ENCODE measurements at regions not wholly inside any gene's neighbourhood (a gene's known extent, or its start where the extent isn't known, plus 50 kb on each side); places are given as distances from the start of the nearest gene placed in this dataset.
"Not testable (repeated sequence)": the region's sequence is repeated elsewhere in the genome, so short reads cannot be mapped to it uniquely, and the experiment has no call there.

GRCh38 chr6:102928109-102928508, 1534.6 kb downstream of the GRIK2 start:
- no peak for DNase-seq (ENCODE audit: low spot score in 2 of 2, unreplicated experiment in 2 of 2)
- Mint-ChIP-seq H3K4me1 (peaks cover 2% of the 10 kb centered on the region), H3K27ac (no peak overlapping the region), H3K36me3 (no peaks in the 10 kb centered on the region), H3K27me3 (ENCODE audit: low read depth) (no peaks in the 10 kb centered on the region), H3K4me3 (no peak overlapping the region), H3K9me3 (no peaks in the 10 kb centered on the region)
- TF ChIP-seq CTCF (IDR thresholded peaks at IDR 0.05; ENCODE audit: unreplicated experiment) = no peak

DNA sequence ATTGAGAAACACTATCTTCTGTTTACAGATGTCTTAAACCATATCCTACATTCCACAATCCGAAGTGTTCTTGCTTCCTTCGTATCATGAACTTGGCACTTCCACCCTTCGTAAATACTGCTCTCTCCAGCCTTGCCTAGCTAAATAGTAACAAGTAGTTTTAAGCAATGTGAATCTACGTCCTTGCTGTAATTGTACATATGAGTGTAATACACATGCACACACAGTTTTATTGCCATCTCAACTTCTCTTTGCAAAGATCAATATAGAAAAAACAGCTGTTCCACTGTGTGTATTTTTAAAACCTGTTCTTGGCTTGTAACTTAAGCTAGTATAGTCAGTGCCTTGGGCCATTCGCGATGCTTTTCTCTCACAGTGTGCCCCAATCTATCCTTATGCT, 1524.7 kb downstream of the GRIK2 start:
- no peak for TF ChIP-seq CTCF (IDR thresholded peaks at IDR 0.05; ENCODE audit: unreplicated experiment)
- Mint-ChIP-seq H3K27me3 (ENCODE audit: low read depth) (peaks cover 18% of the 10 kb centered on the region), H3K9me3 (no peaks in the 10 kb centered on the region), H3K4me3 (no peak overlapping the region), H3K27ac (no peak overlapping the region), H3K36me3 (no peaks in the 10 kb centered on the region), H3K4me1 (no peaks in the 10 kb centered on the region)
- DNase-seq (ENCODE audit: low spot score in 2 of 2, unreplicated experiment in 2 of 2) = no peak

GRCh38 chr6:102911571-102911970, 1518.1 kb downstream of the GRIK2 start:
- H3K4me1 Mint-ChIP-seq = no peaks in the 10 kb centered on the region
- no peaks in the 10 kb centered on the region for H3K36me3 Mint-ChIP-seq
- DNase-seq (ENCODE audit: low spot score in 2 of 2, unreplicated experiment in 2 of 2) = no peak
- no peak for TF ChIP-seq CTCF (IDR thresholded peaks at IDR 0.05; ENCODE audit: unreplicated experiment)
- no peak overlapping the region for H3K4me3 Mint-ChIP-seq
- peaks cover 4% of the 10 kb centered on the region for H3K27me3 Mint-ChIP-seq (ENCODE audit: low read depth)
- H3K27ac Mint-ChIP-seq = no peak overlapping the region
- H3K9me3 Mint-ChIP-seq = peaks cover 9% of the 10 kb centered on the region

GRCh38 chr6:102910701-102911139, 1517.2 kb downstream of the GRIK2 start:
- not testable (repeated sequence) for H3K9me3 Mint-ChIP-seq, H3K4me3 Mint-ChIP-seq, H3K27ac Mint-ChIP-seq

GRCh38 chr6:102907181-102907580, 1513.7 kb downstream of the GRIK2 start:
- no peak for DNase-seq (ENCODE audit: low spot score in 2 of 2, unreplicated experiment in 2 of 2)
- no peaks in the 10 kb centered on the region for H3K4me1 Mint-ChIP-seq
- no peaks in the 10 kb centered on the region for H3K36me3 Mint-ChIP-seq
- H3K27me3 Mint-ChIP-seq (ENCODE audit: low read depth) = no peaks in the 10 kb centered on the region
- no peak overlapping the region for H3K4me3 Mint-ChIP-seq
- TF ChIP-seq CTCF (IDR thresholded peaks at IDR 0.05; ENCODE audit: unreplicated experiment) = no peak
- H3K27ac Mint-ChIP-seq = no peak overlapping the region
- H3K9me3 Mint-ChIP-seq = peaks cover 9% of the 10 kb centered on the region

More at GRCh38 chr6:102910701-102911139, 1517.2 kb downstream of the GRIK2 start:
- not testable (repeated sequence) for H3K4me1 Mint-ChIP-seq; DNase-seq (ENCODE audit: low spot score in 2 of 2, unreplicated experiment in 2 of 2); H3K36me3 Mint-ChIP-seq; H3K27me3 Mint-ChIP-seq (ENCODE audit: low read depth)

GRCh38 chr6:102902471-102902870, 1509.0 kb downstream of the GRIK2 start:
- Mint-ChIP-seq H3K36me3 (no peaks in the 10 kb centered on the region), H3K27me3 (ENCODE audit: low read depth) (no peaks in the 10 kb centered on the region), H3K4me1 (no peaks in the 10 kb centered on the region), H3K27ac (no peak overlapping the region), H3K9me3 (peaks cover 9% of the 10 kb centered on the region), H3K4me3 (no peak overlapping the region)
- no peak for DNase-seq (ENCODE audit: low spot score in 2 of 2, unreplicated experiment in 2 of 2)
- TF ChIP-seq CTCF (IDR thresholded peaks at IDR 0.05; ENCODE audit: unreplicated experiment) = no peak
